D721Med (cell line): ENCODE measurements at regions not wholly inside any gene's neighbourhood (a gene's known extent, or its start where the extent isn't known, plus 50 kb on each side); places are given as distances from the start of the nearest gene placed in this dataset.

Experiments used
- DNase-seq: peaks from one replicate; pipeline ENCODE4 v3.0.0; 2011; ENCODE audit warnings: low spot score; ENCODE audit not compliant: insufficient read length
- FAIRE-seq: peaks from 2 replicates; lab custom pipeline; 2011; peaks lifted over from hg19 to GRCh38; lab: Jason Lieb, UNC
- CTCF ChIP-seq: IDR thresholded peaks from 2 replicates; pipeline ENCODE4 v1.5.1; 2012; ENCODE audit warnings: mild to moderate bottlenecking, control low read depth; ENCODE audit not compliant: insufficient read depth; ENCODE audit errors: missing control alignments

- no peak for DNase-seq
- no peak for TF ChIP-seq CTCF
- no peak for FAIRE-seq
Observed at GRCh38 chr5:19247302-19247701, 740.7 kb downstream of the CDH18 start.

- TF ChIP-seq CTCF: no peak
- FAIRE-seq (no peak), DNase-seq (no peak)
Observed at GRCh38 chr5:19256036-19256435, 732.0 kb downstream of the CDH18 start.

- FAIRE-seq: no peak
- no peak for TF ChIP-seq CTCF
- DNase-seq: no peak
Observed at GRCh38 chr5:19258686-19259085, 729.3 kb downstream of the CDH18 start.

GRCh38 chr5:19261879-19262278 lies 726.1 kb downstream of the CDH18 start:
- no peak for FAIRE-seq
- no peak for DNase-seq
- no peak for TF ChIP-seq CTCF

- FAIRE-seq (peak; percentile 80), DNase-seq (no peak)
- no peak for TF ChIP-seq CTCF
Observed at GRCh38 chr5:19264821-19265220, 723.2 kb downstream of the CDH18 start.

- no peak for TF ChIP-seq CTCF
- FAIRE-seq: no peak
- no peak for DNase-seq
Observed at GRCh38 chr5:19266791-19267190, 721.2 kb downstream of the CDH18 start.

- peak; percentile 21 for FAIRE-seq
- TF ChIP-seq CTCF: no peak
- no peak for DNase-seq
Observed at GRCh38 chr5:19270153-19270552, 717.8 kb downstream of the CDH18 start.
